ENCODE measurements at regions not wholly inside any gene's neighbourhood (a gene's known extent, or its start where the extent isn't known, plus 50 kb on each side); places are given as distances from the start of the nearest gene placed in this dataset.

DNA sequence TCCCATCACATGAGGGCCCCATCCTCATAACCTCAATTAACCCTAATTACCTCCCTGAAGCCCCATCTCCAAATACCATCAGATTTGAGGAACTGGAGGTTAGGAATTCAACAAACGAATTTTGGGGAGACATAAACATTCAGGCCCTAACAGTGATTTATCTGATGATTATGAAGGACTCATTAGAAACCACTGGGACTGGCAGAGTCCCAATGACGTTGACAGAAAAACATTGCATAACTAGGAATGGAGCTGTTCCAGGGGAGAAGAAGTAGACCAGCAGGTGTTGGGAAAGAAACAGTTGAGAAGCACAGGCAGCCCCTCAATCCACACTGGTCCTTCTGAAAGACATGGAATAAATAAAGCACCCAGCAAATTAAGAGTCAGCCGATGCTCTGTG is 282.0 kb downstream of the MAP2K4 start (continued):
- TF ChIP-seq ELK1 (IDR thresholded peaks at IDR 0.05; ENCODE audit: low read depth, low read length) (no peak), SIX5 (IDR thresholded peaks at IDR 0.05; ENCODE audit: low read depth, low read length, severe bottlenecking) (no peak), PML (IDR thresholded peaks at IDR 0.05; ENCODE audit: low read length) (no peak)

DNA sequence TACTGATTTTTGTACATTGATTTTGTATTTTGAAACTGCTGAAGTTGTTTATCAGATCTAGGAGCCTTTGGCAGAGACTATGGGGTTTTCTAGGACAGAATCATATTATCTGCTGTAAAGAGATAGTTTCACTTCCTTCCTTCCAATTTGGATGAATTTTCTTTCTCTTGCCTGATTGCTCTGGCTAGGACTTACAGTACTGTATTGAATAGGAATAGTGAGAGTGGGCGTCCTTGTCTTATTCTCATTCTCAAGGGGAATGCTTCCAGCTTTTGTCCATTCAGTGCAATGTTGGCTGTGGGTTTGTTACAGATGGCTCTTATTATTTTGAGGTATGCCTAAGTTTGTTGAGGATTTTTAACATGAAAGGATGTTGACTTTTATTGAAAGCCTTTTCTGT is 290.1 kb downstream of the MAP2K4 start:
- intact Hi-C loops (cut with micrococcal nuclease; ENCODE audit: unreplicated experiment) = loop anchor here (10.0 kb wide), 1 partner anchor 64 kb away; no protein-coding TSS in a partner anchor
- Histone ChIP-seq H4K20me1 (ENCODE audit: control insufficient read depth, insufficient read depth) (no peaks in the 10 kb centered on the region), H3K9me3 (replicated peaks; ENCODE audit: control insufficient read depth, insufficient read depth, low read length) (no peaks in the 10 kb centered on the region; the same call in 1 of the 3 replicates), H3K4me1 (ENCODE audit: control insufficient read depth, insufficient read depth, low read length) (no peaks in the 10 kb centered on the region), H3K4me2 (ENCODE audit: control insufficient read depth, insufficient read depth) (no peak overlapping the region), H3K27ac (ENCODE audit: control insufficient read depth, insufficient read depth) (no peak overlapping the region), H3K79me2 (ENCODE audit: control insufficient read depth, insufficient read depth, low read length) (no peaks in the 10 kb centered on the region), H2AFZ (ENCODE audit: control insufficient read depth, low read depth, low read length) (no peak overlapping the region), H3K27me3 (replicated peaks in 1 of 2; ENCODE audit: control insufficient read depth in 2 of 2, insufficient read depth in 2 of 2, low read length in 1 of 2) (no peaks in the 10 kb centered on the region), H3K9ac (ENCODE audit: control insufficient read depth, insufficient read depth, low read length) (no peak overlapping the region), H3K4me3 (no peak overlapping the region), H3K36me3 (ENCODE audit: control insufficient read depth in 2 of 2, insufficient read depth in 2 of 2, low read length in 1 of 2) (no peaks in the 10 kb centered on the region)
- in situ Hi-C loops (cut with MboI) = no loop called here
- no TSS peak for BruUV-seq (replicated peaks)
- 0% methylated on average over 1 of the region's 1 CpG for WGBS (ENCODE audit: insufficient coverage, insufficient replicate concordance, low lambda C conversion rate, missing lambda C conversion rate)
- no peak for ATAC-seq
- SMC1A ChIA-PET (ENCODE audit: uncharacterized antibody, unreplicated experiment) = no interaction called here
- DNase-seq (ENCODE audit: low read depth, low spot score) = no peak
- no peak for FAIRE-seq
- RAD21 ChIA-PET (ENCODE audit: unreplicated experiment) = no interaction called here
- CTCF ChIA-PET = no interaction called here
- TF ChIP-seq ZNF207 (IDR thresholded peaks at IDR 0.05; ENCODE audit: borderline replicate concordance) = no peak
- TF ChIP-seq, protein P1, sequence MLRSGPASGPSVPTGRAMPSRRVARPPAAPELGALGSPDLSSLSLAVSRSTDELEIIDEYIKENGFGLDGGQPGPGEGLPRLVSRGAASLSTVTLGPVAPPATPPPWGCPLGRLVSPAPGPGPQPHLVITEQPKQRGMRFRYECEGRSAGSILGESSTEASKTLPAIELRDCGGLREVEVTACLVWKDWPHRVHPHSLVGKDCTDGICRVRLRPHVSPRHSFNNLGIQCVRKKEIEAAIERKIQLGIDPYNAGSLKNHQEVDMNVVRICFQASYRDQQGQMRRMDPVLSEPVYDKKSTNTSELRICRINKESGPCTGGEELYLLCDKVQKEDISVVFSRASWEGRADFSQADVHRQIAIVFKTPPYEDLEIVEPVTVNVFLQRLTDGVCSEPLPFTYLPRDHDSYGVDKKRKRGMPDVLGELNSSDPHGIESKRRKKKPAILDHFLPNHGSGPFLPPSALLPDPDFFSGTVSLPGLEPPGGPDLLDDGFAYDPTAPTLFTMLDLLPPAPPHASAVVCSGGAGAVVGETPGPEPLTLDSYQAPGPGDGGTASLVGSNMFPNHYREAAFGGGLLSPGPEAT (IDR thresholded peaks at IDR 0.05; ENCODE audit: low read depth) = no peak
- POLR2A ChIA-PET = no interaction called here

Data from GM12878 (cell line).